ENCODE measurements at regions not wholly inside any gene's neighbourhood (a gene's known extent, or its start where the extent isn't known, plus 50 kb on each side); places are given as distances from the start of the nearest gene placed in this dataset.
A peak's percentile ranks its signal among the peaks of the same experiment; 100 is the strongest.
"Not testable (repeated sequence)": the region's sequence is repeated elsewhere in the genome, so short reads cannot be mapped to it uniquely, and the experiment has no call there.

- DNase-seq = no peak
Measured at GRCh38 chr7:20839196-20839735, 52.6 kb upstream of the SP8 start.

- no peak for DNase-seq
Measured at GRCh38 chr7:20839987-20840386, 53.3 kb upstream of the SP8 start.

GRCh38 chr7:20846791-20847190 lies 60.1 kb upstream of the SP8 start:
- DNase-seq = no peak

- peak; percentile 26 to 37 for DNase-seq
Measured at GRCh38 chr7:20858951-20859350, 72.3 kb upstream of the SP8 start.

DNA sequence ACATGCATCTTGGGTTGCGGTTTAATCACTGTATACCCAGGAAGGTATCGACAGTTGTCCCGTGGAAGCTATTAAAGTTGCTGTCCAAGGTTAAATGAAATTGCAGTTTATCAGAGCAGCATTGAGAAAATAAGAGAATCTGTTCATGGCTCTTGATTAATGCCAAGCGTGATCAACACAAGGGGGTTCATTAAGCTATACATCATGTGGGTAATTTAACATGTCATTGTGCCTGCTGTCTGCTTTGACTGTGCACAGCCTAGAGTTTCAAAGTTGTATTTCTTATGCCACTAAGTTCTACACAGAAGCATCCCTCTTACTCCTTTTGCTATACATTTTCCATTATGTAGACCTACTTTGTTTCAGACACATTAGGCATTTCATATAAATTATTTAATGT lies 74.8 kb upstream of the SP8 start:
- no peak for DNase-seq

- DNase-seq = no peak
Measured at GRCh38 chr7:20862554-20862953, 75.9 kb upstream of the SP8 start.

GRCh38 chr7:20864221-20864620 lies 77.5 kb upstream of the SP8 start:
- DNase-seq = no peak

GRCh38 chr7:20865684-20866083 lies 79.0 kb upstream of the SP8 start:
- no peak for DNase-seq

DNA sequence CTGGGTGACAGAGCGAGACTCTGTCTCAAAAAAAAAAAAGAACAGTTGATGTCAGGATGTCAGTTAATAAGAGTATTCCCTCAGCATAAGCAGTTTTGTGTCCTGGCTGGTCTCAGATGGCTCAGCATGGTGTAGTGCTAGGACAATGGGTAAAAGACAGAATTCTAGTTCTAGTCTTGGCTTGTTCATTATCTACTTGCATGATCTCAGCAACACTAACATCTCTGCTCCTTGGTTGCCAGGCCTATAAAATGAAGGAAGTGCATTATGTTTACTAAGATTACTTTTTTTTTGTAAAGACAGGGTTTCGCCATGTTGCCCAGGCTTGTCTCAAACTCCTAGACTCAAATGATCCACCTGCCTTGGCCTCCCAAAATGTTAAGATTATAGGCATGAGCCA lies 84.3 kb upstream of the SP8 start:
- no peak for DNase-seq

DNA sequence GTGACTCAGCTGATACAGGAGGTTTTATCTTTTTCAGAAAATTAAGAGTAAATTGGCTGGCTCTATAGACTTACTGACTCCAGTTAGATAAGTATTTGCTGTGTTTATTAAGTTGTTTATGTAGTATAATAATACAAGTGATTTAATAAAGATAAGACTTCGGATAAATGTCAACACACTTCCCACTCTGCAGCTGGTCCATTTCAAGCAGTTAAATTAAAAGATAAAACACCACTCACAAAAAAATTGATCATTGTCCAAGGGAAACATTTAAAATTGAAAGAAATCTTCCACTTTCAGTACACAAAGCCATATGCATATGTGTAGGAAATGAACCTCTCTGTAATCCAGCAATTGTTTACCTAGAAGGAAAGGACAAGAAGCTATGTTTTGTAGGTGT lies 106.1 kb upstream of the SP8 start:
- peak; percentile 33 to 35 for DNase-seq

DNA sequence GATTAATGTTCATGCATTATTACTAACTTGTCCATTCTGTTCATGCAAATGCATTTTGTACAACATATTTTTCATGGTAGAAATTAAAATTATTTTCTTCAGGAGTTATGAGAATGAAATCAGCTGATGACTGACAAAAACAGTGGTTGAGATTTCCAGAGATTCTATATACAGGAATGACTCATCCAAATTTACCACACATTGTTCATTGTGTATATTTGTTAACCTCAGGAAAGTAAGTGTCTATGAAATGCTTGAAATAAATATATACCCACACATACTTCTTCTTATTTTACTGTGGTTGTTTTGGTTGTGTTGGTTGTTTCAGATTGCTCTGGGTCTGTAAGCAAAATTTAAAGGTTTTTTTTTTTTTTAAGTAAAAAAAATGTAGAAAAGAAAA lies 108.1 kb upstream of the SP8 start:
- DNase-seq = no peak

GRCh38 chr7:20895563-20895962 lies 108.9 kb upstream of the SP8 start:
- DNase-seq = no peak

DNA sequence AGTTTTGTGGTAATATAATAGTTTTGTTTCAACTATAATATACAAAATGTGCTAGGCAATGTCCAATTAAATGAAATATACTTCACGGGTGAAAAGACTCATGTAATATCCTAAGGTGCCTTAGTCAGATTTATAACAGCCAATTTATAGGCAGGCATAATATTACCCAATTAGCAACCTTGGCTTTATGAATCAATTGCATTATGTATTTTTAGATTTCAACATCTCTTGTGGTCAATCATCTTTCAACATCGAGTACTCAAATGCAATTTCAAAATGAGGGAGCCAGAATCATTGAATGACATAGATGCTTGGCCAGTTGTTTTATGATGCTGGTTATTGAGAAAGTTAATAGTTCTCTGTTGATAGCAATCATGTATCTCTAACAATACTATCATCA lies 110.3 kb upstream of the SP8 start:
- no peak for DNase-seq

GRCh38 chr7:20906801-20907453 lies 120.2 kb upstream of the SP8 start:
- peak; percentile 23 to 25 for DNase-seq

DNA sequence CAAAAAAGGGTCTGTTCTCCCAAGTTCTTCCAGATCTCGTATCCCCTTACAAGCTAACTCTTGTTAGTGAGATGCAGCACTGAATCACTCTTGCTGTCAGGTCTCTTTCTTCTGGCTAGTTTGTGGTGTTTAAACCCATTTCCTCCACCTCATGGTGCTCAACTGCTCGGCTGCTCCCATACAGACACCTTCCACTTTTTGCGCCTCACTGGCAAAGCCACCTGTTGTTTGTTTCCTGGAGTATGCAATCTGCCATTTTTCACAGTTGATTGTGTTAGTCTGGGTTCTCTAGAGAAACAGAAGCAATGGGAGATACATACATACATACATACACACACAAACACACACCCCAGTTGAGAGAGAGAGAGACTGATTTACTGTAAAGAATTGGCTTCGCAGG lies 124.4 kb upstream of the SP8 start:
- no peak for DNase-seq

DNA sequence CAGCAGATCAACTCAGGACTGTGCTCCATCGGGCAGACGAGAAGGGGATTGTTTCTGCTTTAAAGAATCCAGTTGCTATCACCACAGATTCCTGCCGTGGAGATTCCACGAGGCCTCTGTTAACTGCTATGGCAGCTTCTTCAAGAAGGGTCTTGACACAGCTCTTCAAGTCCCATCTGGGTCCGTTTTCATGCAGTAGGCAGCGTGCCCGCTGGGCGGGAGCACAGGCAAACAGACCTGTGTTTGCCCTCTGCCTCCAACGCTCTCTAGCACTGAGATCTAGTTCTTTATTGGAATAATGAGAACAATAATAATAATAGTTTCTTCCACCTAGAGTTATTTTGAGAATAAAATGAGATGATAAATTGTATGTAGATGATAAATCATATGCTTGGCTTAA lies 127.2 kb upstream of the SP8 start:
- no peak for DNase-seq

DNA sequence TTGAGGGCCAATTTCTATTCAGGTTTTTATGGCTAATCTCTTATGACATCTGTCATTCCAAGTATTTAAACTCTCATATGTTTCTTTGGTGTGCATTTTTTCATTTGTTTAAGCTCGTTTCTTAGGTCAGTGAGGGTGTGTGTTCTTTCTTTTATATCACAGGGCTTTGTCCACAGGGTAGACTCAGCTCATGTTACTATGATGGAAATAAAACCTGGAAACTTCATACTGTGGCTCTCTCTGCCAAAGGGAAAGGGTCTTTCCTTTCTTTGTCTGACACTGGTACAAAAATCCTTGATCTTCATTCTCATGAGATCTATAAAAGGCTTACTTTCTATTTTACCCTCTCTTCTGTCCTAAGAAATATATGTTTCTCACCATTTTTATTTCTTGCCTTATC lies 129.6 kb upstream of the SP8 start:
- DNase-seq = no peak

DNA sequence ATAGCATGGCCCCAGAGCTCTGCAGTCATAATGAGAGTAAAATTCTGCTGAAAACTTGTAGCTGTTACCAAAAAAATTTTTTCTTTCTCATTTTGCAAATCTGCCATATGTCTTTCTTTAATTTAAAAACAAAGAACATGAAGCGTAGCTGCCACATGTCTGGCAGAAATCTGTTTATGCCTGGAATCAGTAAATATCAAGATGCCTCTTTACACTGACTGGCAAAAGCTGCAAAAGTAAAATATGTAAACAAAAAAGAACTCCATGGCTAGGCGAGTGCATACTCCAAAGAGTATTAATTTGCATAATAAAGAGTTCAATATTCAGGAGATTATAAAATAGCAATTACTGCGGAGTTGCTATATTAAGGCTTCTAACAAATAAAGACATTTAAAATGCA lies 130.9 kb upstream of the SP8 start:
- no peak for DNase-seq

DNA sequence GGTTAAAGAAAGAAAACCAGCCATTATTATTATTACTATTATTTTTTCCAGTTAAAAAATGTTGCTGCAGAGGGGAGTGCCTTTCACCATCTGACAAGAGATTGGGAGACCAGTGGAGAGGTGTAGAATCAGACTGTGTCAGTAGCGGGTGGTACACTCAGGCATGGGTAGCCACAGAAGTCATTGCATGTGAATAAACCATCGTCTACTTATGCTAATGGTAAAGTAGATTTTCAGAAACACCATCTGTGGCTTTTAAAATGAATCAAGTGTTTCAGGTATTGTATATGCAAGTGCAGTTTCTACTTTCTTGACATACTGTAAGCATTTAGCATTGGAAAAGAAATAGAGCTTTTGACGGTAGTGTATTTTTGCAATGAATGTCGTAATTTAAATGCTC lies 131.5 kb upstream of the SP8 start:
- DNase-seq = no peak

DNA sequence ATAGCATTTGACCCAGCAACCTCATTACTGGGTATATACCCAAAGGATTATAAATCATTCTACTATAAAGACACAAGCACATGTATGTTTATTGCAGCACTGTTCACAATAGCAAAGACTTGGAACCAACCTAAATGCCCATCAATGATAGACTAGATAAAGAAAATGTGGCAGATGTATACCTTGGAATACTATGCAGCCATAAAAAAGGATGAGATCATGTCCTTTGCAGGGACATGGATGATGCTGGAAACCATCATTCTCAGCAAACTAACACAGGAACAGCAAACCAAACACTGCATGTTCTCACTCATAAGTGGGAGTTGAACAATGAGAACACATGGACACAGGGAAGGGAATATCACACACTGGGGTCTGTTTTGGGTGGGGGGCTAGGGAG lies 140.5 kb upstream of the SP8 start:
- not testable (repeated sequence) for DNase-seq

DNA sequence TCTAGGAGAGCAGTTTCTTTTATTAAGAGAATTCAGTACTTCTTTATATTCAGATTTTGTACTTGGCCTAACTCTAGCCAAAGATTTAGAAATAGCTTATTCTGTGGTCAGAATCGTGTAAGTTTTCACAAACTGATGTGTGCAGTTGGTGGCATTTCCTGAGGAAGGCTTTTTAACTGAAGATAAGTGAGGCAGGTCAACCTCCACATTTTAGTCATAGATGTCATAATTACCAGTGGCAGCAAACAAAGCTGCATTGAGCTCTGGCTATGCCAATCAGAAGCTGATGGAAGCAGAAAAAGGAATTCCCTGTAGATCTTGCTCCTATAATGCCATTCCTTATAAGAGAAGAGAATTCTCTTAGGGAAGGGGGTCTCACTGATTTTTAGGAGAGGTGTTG lies 141.3 kb upstream of the SP8 start:
- DNase-seq = no peak

- DNase-seq = no peak
Measured at GRCh38 chr7:20929199-20929598, 142.5 kb upstream of the SP8 start.

- no peak for DNase-seq
Measured at GRCh38 chr7:20931739-20932138, 145.1 kb upstream of the SP8 start.

DNA sequence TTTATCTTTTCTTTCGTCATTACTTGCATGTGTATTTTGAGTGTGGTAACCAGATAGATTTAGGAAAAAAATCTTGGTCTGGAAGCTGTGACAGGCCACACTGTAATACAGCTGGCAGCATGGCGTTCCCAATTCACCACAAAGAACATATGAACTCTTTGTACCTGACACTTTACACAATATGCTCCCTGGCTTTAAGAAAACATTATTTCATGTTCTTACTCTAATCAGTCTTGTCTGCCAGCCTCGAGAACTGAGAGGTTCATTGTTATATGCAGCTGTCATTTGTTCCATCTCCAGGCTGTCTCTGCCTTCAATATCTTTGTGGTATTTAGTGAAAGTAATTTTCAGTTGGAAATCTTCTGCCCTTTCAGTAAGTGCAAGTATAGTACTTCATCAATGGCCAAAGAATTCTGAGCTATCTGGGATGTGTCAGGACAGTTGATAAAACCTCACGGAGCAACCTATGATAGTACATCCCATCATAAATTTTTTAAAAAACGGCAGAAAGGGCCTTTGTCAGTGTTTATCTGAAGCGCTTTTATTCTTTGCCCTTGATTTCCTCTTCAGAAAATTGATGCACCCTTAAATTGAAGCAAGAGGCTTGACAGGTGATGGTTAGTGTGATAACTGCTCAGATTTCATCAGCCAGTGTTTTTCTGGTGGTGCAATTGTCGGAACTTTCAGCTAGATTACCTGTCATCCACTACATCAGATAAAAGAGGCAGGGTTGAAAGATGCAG lies 146.3 kb upstream of the SP8 start:
- no peak for DNase-seq
